Ishikawa (cell line): ENCODE measurements at regions not wholly inside any gene's neighbourhood (a gene's known extent, or its start where the extent isn't known, plus 50 kb on each side); places are given as distances from the start of the nearest gene placed in this dataset.

Experiments
- CEBPB ChIP-seq: IDR thresholded peaks from 2 replicates; pipeline ENCODE4 v1.6.1; 2012
- EGR1 ChIP-seq: IDR thresholded peaks from 2 replicates; pipeline ENCODE4 v1.6.1; 2012
- EP300 ChIP-seq: IDR thresholded peaks from 2 replicates; pipeline ENCODE4 v1.6.1; 2012; ENCODE audit warnings: borderline replicate concordance
- FOXM1 ChIP-seq: IDR thresholded peaks from 2 replicates; pipeline ENCODE4 v1.6.1; 2012; ENCODE audit warnings: low read depth, borderline replicate concordance
- NFIC ChIP-seq: IDR thresholded peaks from 2 replicates; pipeline ENCODE4 v1.6.1; 2012
- RAD21 ChIP-seq: IDR thresholded peaks from 2 replicates; pipeline ENCODE4 v1.6.1; 2012; ENCODE audit warnings: low read depth
- TAF1 ChIP-seq: IDR thresholded peaks from 2 replicates; pipeline ENCODE4 v1.6.1; 2012; ENCODE audit warnings: low read depth, mild to moderate bottlenecking
- TCF12 ChIP-seq: IDR thresholded peaks from 2 replicates; pipeline ENCODE4 v1.6.1; 2012; ENCODE audit warnings: low read depth
- TEAD4 ChIP-seq: IDR thresholded peaks from 2 replicates; pipeline ENCODE4 v1.6.1; 2012
- YY1 ChIP-seq: IDR thresholded peaks from 2 replicates; pipeline ENCODE4 v1.6.1; 2012; ENCODE audit warnings: low read depth
- TF ChIP-seq, protein P1 (sequence below): IDR thresholded peaks from 2 replicates; pipeline ENCODE4 v1.6.1; 2012
- TF ChIP-seq, protein P2 (sequence below): IDR thresholded peaks from 2 replicates; pipeline ENCODE4 v1.6.1; 2012
- TF ChIP-seq, protein P3 (sequence below): IDR thresholded peaks from 2 replicates; pipeline ENCODE4 v1.6.1; 2012; ENCODE audit warnings: low read depth, mild to moderate bottlenecking

DNA sequence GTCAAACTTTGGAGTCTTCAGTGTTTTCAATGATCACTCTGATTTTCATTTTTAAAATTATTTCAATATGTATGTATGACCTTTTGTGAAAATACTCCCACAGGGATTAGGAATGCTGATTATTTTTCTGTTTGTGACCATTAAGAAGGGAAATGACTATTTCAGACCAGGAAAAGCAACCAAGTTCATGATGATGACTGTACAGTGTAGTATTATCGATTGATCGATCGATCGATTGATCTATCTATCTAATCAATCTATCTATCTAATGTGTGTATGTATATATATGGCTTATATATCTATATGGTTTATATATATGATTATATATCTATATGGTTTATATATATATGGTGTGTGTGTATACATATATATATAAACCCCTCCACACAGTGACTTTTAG lies 131.5 kb upstream of the VEGFC start:
- TF ChIP-seq TAF1 (no peak), RAD21 (no peak), NFIC (no peak), CEBPB (no peak), YY1 (no peak), TCF12 (no peak), TEAD4 (no peak), FOXM1 (no peak), EP300 (no peak), EGR1 (no peak)
- TF ChIP-seq, protein P1, sequence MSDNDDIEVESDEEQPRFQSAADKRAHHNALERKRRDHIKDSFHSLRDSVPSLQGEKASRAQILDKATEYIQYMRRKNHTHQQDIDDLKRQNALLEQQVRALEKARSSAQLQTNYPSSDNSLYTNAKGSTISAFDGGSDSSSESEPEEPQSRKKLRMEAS, result no peak
- TF ChIP-seq, protein P2, sequence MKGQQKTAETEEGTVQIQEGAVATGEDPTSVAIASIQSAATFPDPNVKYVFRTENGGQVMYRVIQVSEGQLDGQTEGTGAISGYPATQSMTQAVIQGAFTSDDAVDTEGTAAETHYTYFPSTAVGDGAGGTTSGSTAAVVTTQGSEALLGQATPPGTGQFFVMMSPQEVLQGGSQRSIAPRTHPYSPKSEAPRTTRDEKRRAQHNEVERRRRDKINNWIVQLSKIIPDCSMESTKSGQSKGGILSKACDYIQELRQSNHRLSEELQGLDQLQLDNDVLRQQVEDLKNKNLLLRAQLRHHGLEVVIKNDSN, result no peak
- TF ChIP-seq, protein P3, sequence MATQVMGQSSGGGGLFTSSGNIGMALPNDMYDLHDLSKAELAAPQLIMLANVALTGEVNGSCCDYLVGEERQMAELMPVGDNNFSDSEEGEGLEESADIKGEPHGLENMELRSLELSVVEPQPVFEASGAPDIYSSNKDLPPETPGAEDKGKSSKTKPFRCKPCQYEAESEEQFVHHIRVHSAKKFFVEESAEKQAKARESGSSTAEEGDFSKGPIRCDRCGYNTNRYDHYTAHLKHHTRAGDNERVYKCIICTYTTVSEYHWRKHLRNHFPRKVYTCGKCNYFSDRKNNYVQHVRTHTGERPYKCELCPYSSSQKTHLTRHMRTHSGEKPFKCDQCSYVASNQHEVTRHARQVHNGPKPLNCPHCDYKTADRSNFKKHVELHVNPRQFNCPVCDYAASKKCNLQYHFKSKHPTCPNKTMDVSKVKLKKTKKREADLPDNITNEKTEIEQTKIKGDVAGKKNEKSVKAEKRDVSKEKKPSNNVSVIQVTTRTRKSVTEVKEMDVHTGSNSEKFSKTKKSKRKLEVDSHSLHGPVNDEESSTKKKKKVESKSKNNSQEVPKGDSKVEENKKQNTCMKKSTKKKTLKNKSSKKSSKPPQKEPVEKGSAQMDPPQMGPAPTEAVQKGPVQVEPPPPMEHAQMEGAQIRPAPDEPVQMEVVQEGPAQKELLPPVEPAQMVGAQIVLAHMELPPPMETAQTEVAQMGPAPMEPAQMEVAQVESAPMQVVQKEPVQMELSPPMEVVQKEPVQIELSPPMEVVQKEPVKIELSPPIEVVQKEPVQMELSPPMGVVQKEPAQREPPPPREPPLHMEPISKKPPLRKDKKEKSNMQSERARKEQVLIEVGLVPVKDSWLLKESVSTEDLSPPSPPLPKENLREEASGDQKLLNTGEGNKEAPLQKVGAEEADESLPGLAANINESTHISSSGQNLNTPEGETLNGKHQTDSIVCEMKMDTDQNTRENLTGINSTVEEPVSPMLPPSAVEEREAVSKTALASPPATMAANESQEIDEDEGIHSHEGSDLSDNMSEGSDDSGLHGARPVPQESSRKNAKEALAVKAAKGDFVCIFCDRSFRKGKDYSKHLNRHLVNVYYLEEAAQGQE, result no peak
